Hepatic stellate cell (primary cell): ENCODE measurements at regions not wholly inside any gene's neighbourhood (a gene's known extent, or its start where the extent isn't known, plus 50 kb on each side); places are given as distances from the start of the nearest gene placed in this dataset.
A peak's percentile ranks its signal among the peaks of the same experiment; 100 is the strongest.
"Not testable (repeated sequence)": the region's sequence is repeated elsewhere in the genome, so short reads cannot be mapped to it uniquely, and the experiment has no call there.

Experiments used
- DNase-seq: peaks from one replicate; pipeline ENCODE4 v3.0.0; 2011; ENCODE audit warnings: low spot score

- DNase-seq: no peak
Measured at GRCh38 chr14:58752771-58753201, 115.0 kb downstream of the DACT1 start.

GRCh38 chr14:58755031-58755925 is 117.5 kb downstream of the DACT1 start:
- DNase-seq: no peak

GRCh38 chr14:58760121-58760520 is 122.4 kb downstream of the DACT1 start:
- DNase-seq: no peak

- no peak for DNase-seq
Measured at GRCh38 chr14:58762629-58763028, 124.9 kb downstream of the DACT1 start.

- no peak for DNase-seq
Measured at GRCh38 chr14:58763210-58763609, 125.4 kb downstream of the DACT1 start.

- peak; percentile 57 for DNase-seq
Measured at GRCh38 chr14:58765418-58765831, 127.7 kb downstream of the DACT1 start.

- DNase-seq: no peak
Measured at GRCh38 chr14:58765843-58766242, 128.1 kb downstream of the DACT1 start.

- DNase-seq: no peak
Measured at GRCh38 chr14:58769011-58769643, 131.4 kb downstream of the DACT1 start.

- no peak for DNase-seq
Measured at GRCh38 chr14:58769771-58770170, 132.0 kb downstream of the DACT1 start.

GRCh38 chr14:58770491-58770982 is 132.8 kb downstream of the DACT1 start:
- no peak for DNase-seq

GRCh38 chr14:58771016-58771415 is 133.3 kb downstream of the DACT1 start:
- no peak for DNase-seq

GRCh38 chr14:58772116-58772515 is 134.4 kb downstream of the DACT1 start:
- DNase-seq: no peak

GRCh38 chr14:58772794-58773620 is 135.2 kb downstream of the DACT1 start:
- no peak for DNase-seq

- DNase-seq: no peak
Measured at GRCh38 chr14:58774531-58774930, 136.8 kb downstream of the DACT1 start.

- not testable (repeated sequence) for DNase-seq
Measured at GRCh38 chr14:58775130-58775529, 137.4 kb downstream of the DACT1 start.

GRCh38 chr14:58776516-58776915 is 138.8 kb downstream of the DACT1 start:
- no peak for DNase-seq

GRCh38 chr14:58777541-58777979 is 139.8 kb downstream of the DACT1 start:
- no peak for DNase-seq

GRCh38 chr14:58778202-58778601 is 140.4 kb downstream of the DACT1 start:
- no peak for DNase-seq

GRCh38 chr14:58779376-58779775 is 141.6 kb downstream of the DACT1 start:
- DNase-seq: no peak

GRCh38 chr14:58780185-58780584 is 142.4 kb downstream of the DACT1 start:
- DNase-seq: no peak

- DNase-seq: no peak
Measured at GRCh38 chr14:58780605-58781004, 142.8 kb downstream of the DACT1 start.

GRCh38 chr14:58782011-58782410 is 144.2 kb downstream of the DACT1 start:
- no peak for DNase-seq
